ENCODE measurements at regions not wholly inside any gene's neighbourhood (a gene's known extent, or its start where the extent isn't known, plus 50 kb on each side); places are given as distances from the start of the nearest gene placed in this dataset.
A peak's percentile ranks its signal among the peaks of the same experiment; 100 is the strongest.

DNA sequence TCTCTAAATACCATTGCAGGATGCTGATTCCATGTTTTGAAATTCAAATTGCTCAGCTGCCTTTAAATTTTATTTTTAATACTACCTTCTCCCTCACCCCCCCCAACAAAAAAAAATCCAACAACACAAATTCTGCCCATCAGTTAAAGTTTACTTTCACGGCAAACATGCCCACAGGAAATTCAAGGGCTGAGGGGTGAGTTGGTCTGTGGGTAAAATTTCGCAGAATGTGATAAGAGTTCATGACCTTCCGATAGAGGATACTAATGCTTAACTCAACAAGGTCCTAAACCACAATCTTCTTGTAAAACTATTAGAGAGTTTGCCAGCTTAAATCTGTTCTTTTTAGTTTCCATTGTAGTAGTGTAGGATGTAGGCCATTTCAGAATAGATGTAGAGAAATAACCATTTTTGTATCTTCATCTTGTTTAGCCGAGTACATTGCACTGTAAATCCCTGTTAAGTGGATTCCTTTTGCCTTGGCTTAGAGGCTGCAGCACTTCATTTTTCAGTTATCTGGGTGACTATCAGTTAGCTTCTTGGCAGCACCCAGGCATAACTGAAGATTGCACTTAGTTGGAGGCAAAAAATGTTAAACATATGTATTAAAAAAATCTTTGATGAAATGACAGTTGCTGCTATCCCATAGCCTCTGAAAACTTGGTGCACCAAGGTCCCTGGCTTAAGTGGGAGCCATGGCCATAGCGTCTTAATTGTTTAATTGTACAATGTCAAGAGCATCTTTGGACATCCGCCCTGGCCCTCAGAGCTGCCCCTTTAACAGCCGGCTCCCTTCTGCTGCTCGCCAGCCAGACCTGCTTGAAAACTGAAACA, 232.3 kb downstream of the HAUS1 start:
- Histone ChIP-seq H3K4me1 (ENCODE audit: control insufficient read depth, insufficient read depth, low read length) (peaks cover 18% of the 10 kb centered on the region), H3K36me3 (ENCODE audit: control insufficient read depth, insufficient read depth, low read length) (no peaks in the 10 kb centered on the region), H3K27me3 (ENCODE audit: control insufficient read depth, insufficient read depth, low read length, poor library complexity, severe bottlenecking) (peaks cover 32% of the 10 kb centered on the region), H3K9ac (ENCODE audit: extremely low read depth, low read length, poor library complexity, severe bottlenecking) (no peak overlapping the region), H3K4me3 (ENCODE audit: low read length) (peak overlapping the region; percentile 78), H3K27ac (ENCODE audit: low read depth, low read length) (peak overlapping the region; percentile 95), H3K9me3 (ENCODE audit: control insufficient read depth, low read length) (no peaks in the 10 kb centered on the region)
- 71 to 87% methylated on average over 2 to 8 of the region's 8 CpGs for WGBS, 2 experiments (ENCODE audit: insufficient coverage in 1 of 2, insufficient read length in 1 of 2)
- TF ChIP-seq, protein P1, sequence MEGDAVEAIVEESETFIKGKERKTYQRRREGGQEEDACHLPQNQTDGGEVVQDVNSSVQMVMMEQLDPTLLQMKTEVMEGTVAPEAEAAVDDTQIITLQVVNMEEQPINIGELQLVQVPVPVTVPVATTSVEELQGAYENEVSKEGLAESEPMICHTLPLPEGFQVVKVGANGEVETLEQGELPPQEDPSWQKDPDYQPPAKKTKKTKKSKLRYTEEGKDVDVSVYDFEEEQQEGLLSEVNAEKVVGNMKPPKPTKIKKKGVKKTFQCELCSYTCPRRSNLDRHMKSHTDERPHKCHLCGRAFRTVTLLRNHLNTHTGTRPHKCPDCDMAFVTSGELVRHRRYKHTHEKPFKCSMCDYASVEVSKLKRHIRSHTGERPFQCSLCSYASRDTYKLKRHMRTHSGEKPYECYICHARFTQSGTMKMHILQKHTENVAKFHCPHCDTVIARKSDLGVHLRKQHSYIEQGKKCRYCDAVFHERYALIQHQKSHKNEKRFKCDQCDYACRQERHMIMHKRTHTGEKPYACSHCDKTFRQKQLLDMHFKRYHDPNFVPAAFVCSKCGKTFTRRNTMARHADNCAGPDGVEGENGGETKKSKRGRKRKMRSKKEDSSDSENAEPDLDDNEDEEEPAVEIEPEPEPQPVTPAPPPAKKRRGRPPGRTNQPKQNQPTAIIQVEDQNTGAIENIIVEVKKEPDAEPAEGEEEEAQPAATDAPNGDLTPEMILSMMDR (conservative IDR thresholded peaks at IDR 0.05) = no peak
- DNase-seq = no peak
- H3K4me3 Mint-ChIP-seq = peak overlapping the region; percentile 67
- H3K27me3 Mint-ChIP-seq (ENCODE audit: insufficient read depth) = peaks cover 40% of the 10 kb centered on the region
- H3K9me3 Mint-ChIP-seq = no peaks in the 10 kb centered on the region
- H3K4me1 Mint-ChIP-seq = peaks cover 42% of the 10 kb centered on the region
- no peak overlapping the region for H3K27ac Mint-ChIP-seq
- H3K36me3 Mint-ChIP-seq (ENCODE audit: low read depth) = no peaks in the 10 kb centered on the region

DNA sequence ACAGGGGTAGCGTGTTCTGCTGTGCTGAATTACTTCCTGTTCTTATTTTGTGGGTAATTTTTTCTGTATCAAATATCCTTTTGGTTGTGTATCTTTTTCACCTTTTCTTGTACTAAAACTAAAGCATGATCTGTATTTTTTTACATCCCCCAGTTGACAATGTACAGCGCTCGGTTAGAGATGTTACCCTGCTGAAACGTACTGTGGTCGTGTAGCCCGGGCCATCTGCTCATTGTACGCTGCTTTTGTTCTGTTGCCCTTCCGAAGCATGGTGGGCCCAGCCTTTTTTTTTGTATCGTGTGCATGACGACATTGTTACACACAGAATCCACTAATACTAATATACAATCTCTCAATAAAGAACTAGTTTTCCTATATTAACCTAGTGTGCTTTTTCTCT, 233.1 kb downstream of the HAUS1 start:
- Mint-ChIP-seq H3K4me1 (peaks cover 42% of the 10 kb centered on the region), H3K27ac (no peak overlapping the region), H3K36me3 (ENCODE audit: low read depth) (no peaks in the 10 kb centered on the region), H3K4me3 (no peak overlapping the region), H3K27me3 (ENCODE audit: insufficient read depth) (peaks cover 32% of the 10 kb centered on the region), H3K9me3 (no peaks in the 10 kb centered on the region)
- Histone ChIP-seq H3K9ac (ENCODE audit: extremely low read depth, low read length, poor library complexity, severe bottlenecking) (no peak overlapping the region), H3K27ac (ENCODE audit: low read depth, low read length) (peak overlapping the region; percentile 95), H3K27me3 (ENCODE audit: control insufficient read depth, insufficient read depth, low read length, poor library complexity, severe bottlenecking) (peaks cover 28% of the 10 kb centered on the region), H3K4me1 (ENCODE audit: control insufficient read depth, insufficient read depth, low read length) (peaks cover 18% of the 10 kb centered on the region), H3K36me3 (ENCODE audit: control insufficient read depth, insufficient read depth, low read length) (no peaks in the 10 kb centered on the region), H3K9me3 (ENCODE audit: control insufficient read depth, low read length) (no peaks in the 10 kb centered on the region), H3K4me3 (ENCODE audit: low read length) (no peak overlapping the region)
- TF ChIP-seq, protein P1 (conservative IDR thresholded peaks at IDR 0.05) = no peak
- 63 to 82% methylated on average over 9 to 10 of the region's 10 CpGs for WGBS, 2 experiments (ENCODE audit: insufficient coverage in 1 of 2, insufficient read length in 1 of 2)
- no peak for DNase-seq

DNA sequence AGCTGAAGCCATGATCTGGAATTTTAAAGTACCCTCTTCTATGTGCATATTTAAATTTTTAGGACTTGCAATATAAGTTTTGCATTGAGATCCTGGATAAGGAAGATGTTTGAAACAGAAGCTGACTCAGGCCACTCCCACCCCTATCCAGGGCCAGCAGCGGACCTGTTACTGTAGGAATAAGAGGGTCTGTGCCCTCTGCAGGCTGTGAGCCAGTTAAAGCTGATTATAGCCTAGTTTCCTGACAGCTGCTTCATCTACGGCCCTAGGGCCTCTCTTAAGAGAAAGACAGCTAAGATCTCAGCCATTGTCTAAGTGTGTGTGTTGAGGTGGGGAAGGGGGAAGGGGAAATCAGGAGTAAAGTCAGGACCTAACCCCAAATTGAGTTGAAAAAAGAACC, 234.0 kb downstream of the HAUS1 start:
- H3K27ac Mint-ChIP-seq = no peak overlapping the region
- H3K36me3 ChIP-seq (ENCODE audit: control insufficient read depth, insufficient read depth, low read length) = no peaks in the 10 kb centered on the region
- peak; percentile 75 for DNase-seq
- peaks cover 18% of the 10 kb centered on the region for H3K4me1 ChIP-seq (ENCODE audit: control insufficient read depth, insufficient read depth, low read length)
- H3K9ac ChIP-seq (ENCODE audit: extremely low read depth, low read length, poor library complexity, severe bottlenecking) = no peak overlapping the region
- H3K27me3 Mint-ChIP-seq (ENCODE audit: insufficient read depth) = peaks cover 23% of the 10 kb centered on the region
- TF ChIP-seq, protein P1 (conservative IDR thresholded peaks at IDR 0.05) = peak; percentile 43
- H3K36me3 Mint-ChIP-seq (ENCODE audit: low read depth) = no peaks in the 10 kb centered on the region
- WGBS, 2 experiments (ENCODE audit: insufficient coverage in 1 of 2, insufficient read length in 1 of 2) = 14 to 39% methylated on average over 2 of the region's 2 CpGs
- H3K9me3 Mint-ChIP-seq = no peaks in the 10 kb centered on the region
- peaks cover 18% of the 10 kb centered on the region for H3K27me3 ChIP-seq (ENCODE audit: control insufficient read depth, insufficient read depth, low read length, poor library complexity, severe bottlenecking)
- no peaks in the 10 kb centered on the region for H3K9me3 ChIP-seq (ENCODE audit: control insufficient read depth, low read length)
- peak overlapping the region; percentile 64 for H3K4me3 ChIP-seq (ENCODE audit: low read length)
- peak overlapping the region; percentile 95 for H3K27ac ChIP-seq (ENCODE audit: low read depth, low read length)
- peaks cover 40% of the 10 kb centered on the region for H3K4me1 Mint-ChIP-seq
- H3K4me3 Mint-ChIP-seq = no peak overlapping the region
